HCT116 (cell line): ENCODE measurements at regions not wholly inside any gene's neighbourhood (a gene's known extent, or its start where the extent isn't known, plus 50 kb on each side); places are given as distances from the start of the nearest gene placed in this dataset.

Experiments
- CTCF ChIP-seq, 3 experiments: fragments of 200-600 bp in 1 of 3; sonication (generic) in 1 of 3; IDR thresholded peaks in 2 of 3; conservative IDR thresholded peaks in 1 of 3; 2 replicates each; pipeline ENCODE4 v1.5.1; 2012 to 2017; ENCODE audit warnings: low read depth in 2 of 3, low read length in 2 of 3, antibody characterized with exemption in 1 of 3, borderline replicate concordance in 1 of 3, control low read depth in 1 of 3, mild to moderate bottlenecking in 1 of 3, mixed read lengths in 1 of 3, mixed run types in 1 of 3, moderate library complexity in 1 of 3; ENCODE audit not compliant: insufficient read depth in 1 of 3
- EZH2 ChIP-seq: fragments of 200-600 bp; sonication (generic); IDR thresholded peaks from 2 replicates; pipeline ENCODE4 v1.6.1; 2017; ENCODE audit warnings: antibody characterized with exemption, mixed run types
- MAX ChIP-seq: IDR thresholded peaks from 2 replicates; pipeline ENCODE4 v1.6.1; 2012
- SIN3A ChIP-seq: IDR thresholded peaks from 2 replicates; pipeline ENCODE4 v1.6.1; 2012; ENCODE audit warnings: low read depth
- ZBTB33 ChIP-seq: IDR thresholded peaks from 2 replicates; pipeline ENCODE4 v1.6.1; 2011; ENCODE audit warnings: mild to moderate bottlenecking, low read length, moderate library complexity; ENCODE audit not compliant: insufficient replicate concordance; ENCODE audit errors: extremely low read depth

GRCh38 chr1:190807629-190808028 lies 330.0 kb upstream of the BRINP3 start:
- TF ChIP-seq MAX (no peak), SIN3A (no peak), CTCF (IDR thresholded peaks at IDR 0.05 in 2 of 3, conservative IDR thresholded peaks at IDR 0.05 in 1 of 3; ENCODE audit: borderline replicate concordance in 1 of 3, insufficient read depth in 1 of 3, low read depth in 2 of 3, low read length in 2 of 3) (no peak), ZBTB33 (no peak), EZH2 (no peak)
